ENCODE measurements at regions not wholly inside any gene's neighbourhood (a gene's known extent, or its start where the extent isn't known, plus 50 kb on each side); places are given as distances from the start of the nearest gene placed in this dataset.

- TF ChIP-seq ERF (CRISPR knock-in tag; IDR thresholded peaks at IDR 0.05) (0 out of 2 replicates have a peak, but pooled peaks have one; percentile 62), ZNF687 (CRISPR knock-in tag; IDR thresholded peaks at IDR 0.05) (no peak), GATA4 (IDR thresholded peaks at IDR 0.05; ENCODE audit: borderline replicate concordance, low read depth) (no peak), DNMT1 (CRISPR knock-in tag; IDR thresholded peaks at IDR 0.05) (no peak), ARID5B (CRISPR knock-in tag; IDR thresholded peaks at IDR 0.05) (peak; percentile 96), ZNF577 (CRISPR knock-in tag; IDR thresholded peaks at IDR 0.05; ENCODE audit: borderline replicate concordance, low read depth) (no peak), SNAI1 (CRISPR knock-in tag; IDR thresholded peaks at IDR 0.05; ENCODE audit: borderline replicate concordance) (no peak), ZNF225 (CRISPR knock-in tag; IDR thresholded peaks at IDR 0.05) (no peak), STAT6 (CRISPR knock-in tag; IDR thresholded peaks at IDR 0.05; ENCODE audit: borderline replicate concordance) (no peak; the same call in 1 of the 2 replicates), ZNF501 (CRISPR knock-in tag; IDR thresholded peaks at IDR 0.05) (peak; percentile 60), PAXIP1 (CRISPR knock-in tag; conservative IDR thresholded peaks at IDR 0.05) (peak; percentile 83), GRHL1 (CRISPR knock-in tag; conservative IDR thresholded peaks at IDR 0.05) (no peak)
These were observed 51.0 kb upstream of the BARX2 start (continued) for GRCh38 chr11:129324533-129325175.

Measured in HepG2 (cell line).